B cell (primary cell): ENCODE measurements at regions not wholly inside any gene's neighbourhood (a gene's known extent, or its start where the extent isn't known, plus 50 kb on each side); places are given as distances from the start of the nearest gene placed in this dataset.

Experiments used
- ATAC-seq: fragments of 200-7000 bp; cut with Tn5 transposase; one replicate; pipeline ENCODE4 v1.10.0; 2021; ENCODE audit warnings: low read depth, mild to moderate bottlenecking, moderate number of reproducible peaks, moderate library complexity
- CTCF ChIA-PET: fragments of 350-600 bp; sonication (Branson Sonifier 250); formaldehyde crosslinking; loops from one replicate; lab custom pipeline; 2021; ENCODE audit warnings: antibody characterized with exemption, inconsistent platforms; lab: Charles Lee
- POLR2A ChIA-PET: fragments of 350-600 bp; sonication (Branson Sonifier 250); formaldehyde crosslinking; loops from one replicate; lab custom pipeline; 2021; ENCODE audit warnings: antibody characterized with exemption; lab: Charles Lee
- DNase-seq: peaks from one replicate; pipeline ENCODE4 v3.0.0; 2013
- H2AFZ ChIP-seq: 2 replicates; pipeline ENCODE4 v1.6.1; 2012; ENCODE audit warnings: mild to moderate bottlenecking, low read depth, low read length; ENCODE audit not compliant: insufficient read depth, poor library complexity, severe bottlenecking
- H3K27ac ChIP-seq, 2 donors: 1 replicate in 1 of 2; 2 replicates in 1 of 2; pipeline ENCODE4 v1.5.1; 2012 to 2013; ENCODE audit warnings: low read length in 2 of 2, mild to moderate bottlenecking in 2 of 2, moderate library complexity in 1 of 2
- H3K27me3 ChIP-seq, 4 experiments: fragments of 200-600 bp in 1 of 4; sonication (generic) in 1 of 4; replicated peaks in 1 of 4; 1 replicate in 2 of 4; 2 replicates in 2 of 4; pipeline versions ENCODE4 v1.6.1 to v1.7.0; 2013 to 2016; ENCODE audit warnings: low read length in 3 of 4, mild to moderate bottlenecking in 2 of 4, mixed read lengths in 1 of 4, moderate library complexity in 1 of 4; ENCODE audit not compliant: insufficient read depth in 4 of 4, control insufficient read depth in 3 of 4; ENCODE audit errors: control extremely low read depth in 1 of 4
- H3K36me3 ChIP-seq, 2 experiments: replicated peaks in 1 of 2; 1 replicate in 1 of 2; 2 replicates in 1 of 2; pipeline versions ENCODE4 v1.6.1 to v1.7.1; 2013; ENCODE audit warnings: low read length in 1 of 2; ENCODE audit not compliant: insufficient read depth in 2 of 2, control insufficient read depth in 1 of 2; ENCODE audit errors: control extremely low read depth in 1 of 2, extremely low read depth in 1 of 2
- H3K4me1 ChIP-seq, 2 donors: fragments of 200-600 bp in 1 of 2; sonication (generic) in 1 of 2; 1 replicate in 1 of 2; 2 replicates in 1 of 2; pipeline versions ENCODE4 v1.5.1 to v1.6.1; 2013 to 2017; ENCODE audit warnings: low read length in 2 of 2; ENCODE audit not compliant: control insufficient read depth in 2 of 2, insufficient read depth in 2 of 2
- H3K4me2 ChIP-seq: replicated peaks from 2 replicates; pipeline ENCODE3; 2012; ENCODE audit warnings: mild to moderate bottlenecking, low read depth, low read length; ENCODE audit not compliant: poor library complexity, severe bottlenecking
- H3K4me3 ChIP-seq, 5 experiments: fragments of 200-600 bp in 1 of 5; sonication (generic) in 1 of 5; 1 replicate in 3 of 5; 2 replicates in 2 of 5; pipeline versions ENCODE4 v1.5.1 to v1.7.0; 2011 to 2016; ENCODE audit warnings: low read length in 4 of 5, mild to moderate bottlenecking in 4 of 5, low read depth in 2 of 5, control low read depth in 1 of 5, moderate library complexity in 1 of 5; ENCODE audit not compliant: insufficient read depth in 1 of 5; ENCODE audit errors: control extremely low read depth in 1 of 5, extremely low read depth in 1 of 5
- H3K79me2 ChIP-seq: fragments of 200-600 bp; sonication (generic); one replicate; pipeline ENCODE4 v1.6.0; 2016; ENCODE audit warnings: low read length; ENCODE audit not compliant: control insufficient read depth, insufficient read depth
- H3K9ac ChIP-seq: fragments of 200-600 bp; sonication (generic); 2 replicates; pipeline ENCODE4 v1.6.1; 2017; ENCODE audit warnings: mild to moderate bottlenecking, low read length, moderate library complexity
- H3K9me3 ChIP-seq, 3 donors: one replicate each; pipeline versions ENCODE4 v1.6.1 to v1.7.1; 2013; ENCODE audit warnings: low read length in 2 of 3; ENCODE audit not compliant: control insufficient read depth in 2 of 3, insufficient read depth in 1 of 3; ENCODE audit errors: control extremely low read depth in 1 of 3
- H4K20me1 ChIP-seq: 2 replicates; pipeline ENCODE4 v1.6.0; 2012; ENCODE audit warnings: mild to moderate bottlenecking, low read length; ENCODE audit not compliant: insufficient read depth, control insufficient read depth, poor library complexity, severe bottlenecking
- H3K27ac Mint-ChIP-seq: one replicate; pipeline ENCODE4 v1.8.0; 2021; ENCODE audit warnings: mixed read lengths
- H3K27me3 Mint-ChIP-seq: one replicate; pipeline ENCODE4 v1.8.0; 2021; ENCODE audit warnings: mixed read lengths
- H3K4me1 Mint-ChIP-seq: one replicate; pipeline ENCODE4 v1.8.0; 2021; ENCODE audit warnings: mixed read lengths
- H3K4me3 Mint-ChIP-seq: one replicate; pipeline ENCODE4 v1.8.0; 2021; ENCODE audit warnings: mixed read lengths
- H3K9me3 Mint-ChIP-seq: one replicate; pipeline ENCODE4 v1.8.0; 2022; ENCODE audit warnings: mixed read lengths; ENCODE audit not compliant: insufficient read depth
- CTCF ChIP-seq: fragments of 200-600 bp; IDR thresholded peaks from one replicate; pipeline ENCODE4 v1.8.0; 2022; ENCODE audit warnings: antibody characterized with exemption, mild to moderate bottlenecking
- EZH2 ChIP-seq: IDR thresholded peaks from 2 replicates; pipeline ENCODE4 v1.6.1; 2012; ENCODE audit warnings: borderline replicate concordance, low read depth, mild to moderate bottlenecking, moderate library complexity, low read length; ENCODE audit not compliant: insufficient read depth, poor library complexity, severe bottlenecking
- WGBS: methylation state at CpG from one replicate; pipeline ENCODE4 v1.1.5; 2013; ENCODE audit warnings: missing lambda C conversion rate; ENCODE audit not compliant: insufficient coverage; 5-methylcytosine and 5-hydroxymethylcytosine counted together
- intact Hi-C: fragments of 100-400 bp; cut with micrococcal nuclease; formaldehyde crosslinking; loops from one replicate; pipeline ENCODE4 v1.10.0; 2022

DNA sequence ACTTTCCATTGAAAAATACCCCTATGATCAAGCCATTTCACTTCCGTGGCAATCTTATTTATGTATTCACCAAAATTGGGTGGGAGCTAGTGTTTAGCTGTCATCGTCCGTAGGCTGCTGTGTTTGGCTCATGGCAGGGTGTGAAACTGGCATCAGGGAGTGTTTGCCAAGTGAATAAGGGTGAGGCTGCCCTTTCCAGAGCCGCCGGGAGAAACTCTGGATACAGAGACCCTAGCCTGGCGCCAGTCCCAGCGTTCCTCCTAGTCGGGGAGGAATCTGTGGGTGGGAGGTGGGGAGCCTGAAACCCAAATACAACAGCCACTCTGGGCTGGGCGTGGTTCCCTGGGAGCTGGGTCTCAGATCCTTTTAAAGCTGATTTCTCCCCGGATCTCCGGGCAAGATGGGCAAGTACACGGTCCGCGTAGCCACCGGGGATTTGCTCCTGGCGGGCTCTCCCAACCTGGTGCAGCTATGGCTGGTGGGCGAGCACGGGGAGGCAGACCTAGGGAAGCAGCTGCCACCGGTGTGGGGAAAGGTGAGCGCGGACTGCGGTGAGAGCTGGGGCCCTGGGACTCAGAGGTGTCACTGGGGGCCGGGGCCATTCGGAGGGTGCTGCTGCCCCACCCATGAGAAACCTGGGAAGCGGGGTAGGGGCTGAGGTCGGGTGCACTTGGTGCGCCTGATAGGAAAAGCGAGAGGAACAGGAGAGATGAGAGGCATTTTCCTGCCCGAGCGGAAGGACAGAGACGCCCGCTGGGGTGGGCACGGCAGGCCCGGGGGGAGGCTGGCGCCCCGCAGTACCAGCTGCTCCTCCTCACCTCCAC lies 62.1 kb upstream of the TEKT1 start:
- ChIA-PET POLR2A (no interaction called here), CTCF (interaction anchor here (0.8 to 1.5 kb wide), 2 partner anchors 50 to 227 kb away, joined by 3 to 4 read pairs; no protein-coding TSS in a partner anchor)
- 63% methylated on average over 27 of the region's 36 CpGs for WGBS
- DNase-seq (no peak), ATAC-seq (no peak)
- Histone ChIP-seq H3K79me2 (no peaks in the 10 kb centered on the region), H2AFZ (no peak overlapping the region), H3K9ac (no peak overlapping the region), H3K9me3 (no peaks in the 10 kb centered on the region), H3K27ac (no peak overlapping the region), H3K4me1 (no peaks in the 10 kb centered on the region), H3K27me3 (peaks cover 0 to 23% (median 6%) of the 10 kb centered on the region in 4 experiments), H3K36me3 (no peaks in the 10 kb centered on the region), H3K4me3 (no peak overlapping the region), H3K4me2 (no peak overlapping the region), H4K20me1 (no peaks in the 10 kb centered on the region)
- intact Hi-C loops = no loop called here
- no peaks in the 10 kb centered on the region for H3K9me3 Mint-ChIP-seq
- H3K4me3 Mint-ChIP-seq = no peak overlapping the region
- no peak for TF ChIP-seq EZH2
- TF ChIP-seq CTCF = no peak
- H3K27me3 Mint-ChIP-seq = peaks cover 69% of the 10 kb centered on the region
- no peak overlapping the region for H3K27ac Mint-ChIP-seq
- H3K4me1 Mint-ChIP-seq = no peaks in the 10 kb centered on the region

DNA sequence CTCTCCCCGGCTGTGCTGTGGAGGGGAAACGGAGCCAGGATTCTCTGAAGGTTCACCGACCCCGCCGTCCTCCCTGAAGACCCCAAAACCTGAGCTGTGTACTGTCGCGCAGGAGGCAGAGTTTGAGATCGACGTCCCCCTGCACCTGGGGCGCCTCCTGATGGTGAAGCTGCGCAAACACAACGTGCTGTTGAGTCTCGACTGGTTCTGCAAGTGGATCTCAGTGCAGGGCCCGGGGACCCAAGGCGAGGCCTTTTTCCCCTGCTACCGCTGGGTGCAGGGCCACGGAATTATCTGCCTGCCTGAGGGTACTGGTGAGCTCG lies 62.6 kb upstream of the TEKT1 start:
- Histone ChIP-seq H3K79me2 (no peaks in the 10 kb centered on the region), H3K9me3 (no peaks in the 10 kb centered on the region), H3K4me1 (no peaks in the 10 kb centered on the region), H3K27me3 (peaks cover 0 to 23% (median 6%) of the 10 kb centered on the region in 4 experiments), H3K4me3 (no peak overlapping the region), H4K20me1 (no peaks in the 10 kb centered on the region), H3K27ac (no peak overlapping the region), H2AFZ (no peak overlapping the region), H3K4me2 (no peak overlapping the region), H3K9ac (no peak overlapping the region), H3K36me3 (no peaks in the 10 kb centered on the region)
- intact Hi-C loops = no loop called here
- H3K27ac Mint-ChIP-seq = no peak overlapping the region
- H3K27me3 Mint-ChIP-seq = peaks cover 67% of the 10 kb centered on the region
- TF ChIP-seq EZH2 (no peak), CTCF (no peak)
- 44% methylated on average over 18 of the region's 18 CpGs for WGBS
- no peak overlapping the region for H3K4me3 Mint-ChIP-seq
- H3K4me1 Mint-ChIP-seq = no peaks in the 10 kb centered on the region
- H3K9me3 Mint-ChIP-seq = no peaks in the 10 kb centered on the region
- no peak for DNase-seq
- POLR2A ChIA-PET = no interaction called here
- CTCF ChIA-PET = interaction anchor here (0.8 to 1.5 kb wide), 2 partner anchors 51 to 228 kb away, joined by 3 to 4 read pairs; no protein-coding TSS in a partner anchor
- ATAC-seq = no peak
